ENCODE measurements at regions not wholly inside any gene's neighbourhood (a gene's known extent, or its start where the extent isn't known, plus 50 kb on each side); places are given as distances from the start of the nearest gene placed in this dataset.

- no peak for DNase-seq
Measured at GRCh38 chr13:93145199-93145598, 81.4 kb upstream of the GPC6 start.

- DNase-seq, result peak; percentile 84
Measured at GRCh38 chr13:93146584-93147297, 79.9 kb upstream of the GPC6 start.

GRCh38 chr13:93147298-93147645 lies 79.3 kb upstream of the GPC6 start:
- no peak for DNase-seq

GRCh38 chr13:93147946-93148345 lies 78.7 kb upstream of the GPC6 start:
- DNase-seq, result peak; percentile 28

GRCh38 chr13:93151277-93151676 lies 75.3 kb upstream of the GPC6 start:
- DNase-seq, result peak; percentile 95

- DNase-seq, result no peak
Measured at GRCh38 chr13:93158565-93158964, 68.0 kb upstream of the GPC6 start.

GRCh38 chr13:93169980-93170379 lies 56.6 kb upstream of the GPC6 start:
- DNase-seq, result peak; percentile 93

- DNase-seq, result no peak
Measured at GRCh38 chr13:93172109-93172508, 54.5 kb upstream of the GPC6 start.

GRCh38 chr13:93173654-93174053 lies 53.0 kb upstream of the GPC6 start:
- DNase-seq, result peak; percentile 47

GRCh38 chr13:93174260-93174659 lies 52.3 kb upstream of the GPC6 start:
- DNase-seq, result no peak
